GM21619 (cell line): ENCODE measurements at regions not wholly inside any gene's neighbourhood (a gene's known extent, or its start where the extent isn't known, plus 50 kb on each side); places are given as distances from the start of the nearest gene placed in this dataset.

Experiments
- ATAC-seq: cut with Tn5 transposase; IDR thresholded peaks from one replicate; pipeline ENCODE4 v1.9.1; 2021; ENCODE audit not compliant: unreplicated experiment

- no peak for ATAC-seq
Measured at GRCh38 chr21:27693376-27693775, 726.5 kb upstream of the ADAMTS5 start.

GRCh38 chr21:27691516-27691915, 724.6 kb upstream of the ADAMTS5 start:
- ATAC-seq: no peak

GRCh38 chr21:27691006-27691405, 724.1 kb upstream of the ADAMTS5 start:
- no peak for ATAC-seq

- ATAC-seq: no peak
Measured at GRCh38 chr21:27690426-27690825, 723.5 kb upstream of the ADAMTS5 start.

GRCh38 chr21:27688773-27689172, 721.9 kb upstream of the ADAMTS5 start:
- ATAC-seq: no peak

- no peak for ATAC-seq
Measured at GRCh38 chr21:27683292-27683691, 716.4 kb upstream of the ADAMTS5 start.

- no peak for ATAC-seq
Measured at GRCh38 chr21:27681841-27682240, 715.0 kb upstream of the ADAMTS5 start.

GRCh38 chr21:27681038-27681437, 714.1 kb upstream of the ADAMTS5 start:
- no peak for ATAC-seq

GRCh38 chr21:27680181-27680580, 713.3 kb upstream of the ADAMTS5 start:
- no peak for ATAC-seq

- ATAC-seq: no peak
Measured at GRCh38 chr21:27678511-27678910, 711.6 kb upstream of the ADAMTS5 start.

GRCh38 chr21:27677546-27677945, 710.7 kb upstream of the ADAMTS5 start:
- no peak for ATAC-seq

GRCh38 chr21:27675306-27675705, 708.4 kb upstream of the ADAMTS5 start:
- ATAC-seq: no peak

- no peak for ATAC-seq
Measured at GRCh38 chr21:27674041-27674615, 707.2 kb upstream of the ADAMTS5 start.

- ATAC-seq: no peak
Measured at GRCh38 chr21:27673581-27673980, 706.7 kb upstream of the ADAMTS5 start.

GRCh38 chr21:27671207-27671606, 704.3 kb upstream of the ADAMTS5 start:
- no peak for ATAC-seq

- no peak for ATAC-seq
Measured at GRCh38 chr21:27653481-27653880, 686.6 kb upstream of the ADAMTS5 start.

GRCh38 chr21:27649762-27650161, 682.9 kb upstream of the ADAMTS5 start:
- ATAC-seq: no peak

GRCh38 chr21:27649323-27649722, 682.4 kb upstream of the ADAMTS5 start:
- no peak for ATAC-seq

GRCh38 chr21:27648560-27648959, 681.7 kb upstream of the ADAMTS5 start:
- no peak for ATAC-seq

GRCh38 chr21:27647921-27648320, 681.0 kb upstream of the ADAMTS5 start:
- ATAC-seq: no peak

- no peak for ATAC-seq
Measured at GRCh38 chr21:27647401-27647800, 680.5 kb upstream of the ADAMTS5 start.

GRCh38 chr21:27646691-27647090, 679.8 kb upstream of the ADAMTS5 start:
- ATAC-seq: no peak

- no peak for ATAC-seq
Measured at GRCh38 chr21:27646056-27646455, 679.2 kb upstream of the ADAMTS5 start.

GRCh38 chr21:27645285-27645684, 678.4 kb upstream of the ADAMTS5 start:
- ATAC-seq: no peak
